ENCODE measurements at regions not wholly inside any gene's neighbourhood (a gene's known extent, or its start where the extent isn't known, plus 50 kb on each side); places are given as distances from the start of the nearest gene placed in this dataset.

DNA sequence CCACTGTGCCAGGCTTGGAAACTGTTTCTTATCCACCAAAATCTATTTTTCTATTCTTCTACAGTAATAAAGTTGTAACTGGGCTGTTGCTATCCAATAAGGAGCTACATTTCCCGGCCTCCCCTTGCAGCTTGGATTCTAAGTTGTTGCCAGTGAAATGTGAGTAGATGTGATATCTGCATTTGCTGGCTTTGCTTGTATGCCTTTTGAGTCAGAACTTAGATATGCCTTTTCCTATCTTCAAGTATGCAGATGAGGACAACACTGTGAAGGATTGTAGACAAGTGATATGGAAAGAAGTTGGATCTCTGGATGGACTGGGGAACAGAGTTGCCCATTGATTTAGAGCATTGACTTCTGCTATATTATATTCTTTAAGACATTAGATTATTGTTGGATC is 236.9 kb downstream of the REEP3 start:
- ATAC-seq (no peak), DNase-seq (no peak)
- intact Hi-C loops (cut with micrococcal nuclease) = no loop called here
- 100% methylated on average over 1 of the region's 1 CpG for WGBS (ENCODE audit: insufficient coverage)
- no peaks in the 10 kb centered on the region for H3K36me3 ChIP-seq (ENCODE audit: control insufficient read depth, insufficient read depth, low read length)
- Mint-ChIP-seq H3K4me1 (no peaks in the 10 kb centered on the region), H3K4me3 (no peak overlapping the region), H3K9me3 (no peaks in the 10 kb centered on the region), H3K36me3 (no peaks in the 10 kb centered on the region), H3K27ac (no peak overlapping the region), H3K27me3 (ENCODE audit: low read depth in 2 of 2) (peaks cover 18 to 40% of the 10 kb centered on the region in 2 donors)
- no peaks in the 10 kb centered on the region for H3K4me1 ChIP-seq (ENCODE audit: control insufficient read depth, insufficient read depth, low read length)
- no peak for TF ChIP-seq CTCF (IDR thresholded peaks at IDR 0.05)
- no peaks in the 10 kb centered on the region for H3K27me3 ChIP-seq (ENCODE audit: control insufficient read depth, insufficient read depth, low read length)
- no peak overlapping the region for H3K27ac ChIP-seq (ENCODE audit: low read length)
- no peak overlapping the region for H3K4me3 ChIP-seq (ENCODE audit: low read length)
- no peaks in the 10 kb centered on the region for H3K9me3 ChIP-seq (ENCODE audit: control insufficient read depth, insufficient read depth, low read length)

DNA sequence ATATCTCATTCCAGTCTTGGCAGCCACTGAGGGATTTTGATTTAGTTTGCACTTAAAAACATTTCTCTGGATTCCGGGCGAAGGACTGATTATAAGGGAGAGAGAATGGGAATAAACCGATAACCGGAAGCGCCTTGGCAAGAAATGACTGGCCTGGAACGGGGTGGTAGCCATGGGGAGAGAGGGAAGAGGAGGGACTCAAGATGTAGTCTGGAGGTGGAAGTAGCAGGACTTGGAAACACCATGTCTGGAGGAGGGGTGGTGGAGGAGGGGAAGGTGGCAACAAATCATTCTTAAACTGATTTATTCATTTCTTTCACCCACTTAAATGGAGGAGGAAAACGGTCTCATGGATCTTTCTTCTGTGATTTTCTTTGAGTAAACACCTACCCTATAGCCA is 238.1 kb downstream of the REEP3 start:
- H3K4me3 Mint-ChIP-seq = no peak overlapping the region
- Histone ChIP-seq H3K27ac (ENCODE audit: low read length) (no peak overlapping the region), H3K4me1 (ENCODE audit: control insufficient read depth, insufficient read depth, low read length) (no peaks in the 10 kb centered on the region), H3K9me3 (ENCODE audit: control insufficient read depth, insufficient read depth, low read length) (no peaks in the 10 kb centered on the region), H3K4me3 (ENCODE audit: low read length) (no peak overlapping the region), H3K36me3 (ENCODE audit: control insufficient read depth, insufficient read depth, low read length) (no peaks in the 10 kb centered on the region), H3K27me3 (ENCODE audit: control insufficient read depth, insufficient read depth, low read length) (no peaks in the 10 kb centered on the region)
- no peaks in the 10 kb centered on the region for H3K4me1 Mint-ChIP-seq
- intact Hi-C loops (cut with micrococcal nuclease) = no loop called here
- H3K9me3 Mint-ChIP-seq = no peaks in the 10 kb centered on the region
- WGBS (ENCODE audit: insufficient coverage) = 90% methylated on average over 6 of the region's 7 CpGs
- no peak for ATAC-seq
- TF ChIP-seq CTCF (IDR thresholded peaks at IDR 0.05) = no peak
- H3K27ac Mint-ChIP-seq = no peak overlapping the region
- no peak for DNase-seq
- peaks cover 18 to 40% of the 10 kb centered on the region in 2 donors for H3K27me3 Mint-ChIP-seq (ENCODE audit: low read depth in 2 of 2)
- no peaks in the 10 kb centered on the region for H3K36me3 Mint-ChIP-seq

- no peak overlapping the region for H3K4me3 ChIP-seq (ENCODE audit: low read length)
These were observed 239.0 kb downstream of the REEP3 start for GRCh38 chr10:63760034-63760707.

More at GRCh38 chr10:63760034-63760707, 239.0 kb downstream of the REEP3 start:
- ATAC-seq = no peak
- peaks cover 16 to 40% of the 10 kb centered on the region in 2 donors for H3K27me3 Mint-ChIP-seq (ENCODE audit: low read depth in 2 of 2)
- WGBS (ENCODE audit: insufficient coverage) = 88% methylated on average over 5 of the region's 5 CpGs
- Histone ChIP-seq H3K9me3 (ENCODE audit: control insufficient read depth, insufficient read depth, low read length) (no peaks in the 10 kb centered on the region), H3K4me1 (ENCODE audit: control insufficient read depth, insufficient read depth, low read length) (no peaks in the 10 kb centered on the region), H3K27ac (ENCODE audit: low read length) (no peak overlapping the region), H3K27me3 (ENCODE audit: control insufficient read depth, insufficient read depth, low read length) (no peaks in the 10 kb centered on the region), H3K36me3 (ENCODE audit: control insufficient read depth, insufficient read depth, low read length) (no peaks in the 10 kb centered on the region)
- H3K27ac Mint-ChIP-seq = no peak overlapping the region
- intact Hi-C loops (cut with micrococcal nuclease) = no loop called here
- H3K4me3 Mint-ChIP-seq = no peak overlapping the region
- DNase-seq = no peak
- no peak for TF ChIP-seq CTCF (IDR thresholded peaks at IDR 0.05)
- H3K4me1 Mint-ChIP-seq = no peaks in the 10 kb centered on the region
- no peaks in the 10 kb centered on the region for H3K9me3 Mint-ChIP-seq
- no peaks in the 10 kb centered on the region for H3K36me3 Mint-ChIP-seq

Measured in natural killer cell (primary cell).